Left cardiac atrium (tissue), 4 donors: ENCODE measurements at regions not wholly inside any gene's neighbourhood (a gene's known extent, or its start where the extent isn't known, plus 50 kb on each side); places are given as distances from the start of the nearest gene placed in this dataset.

Source experiments
- ATAC-seq, 2 donors: fragments of 200-7000 bp; cut with Tn5 transposase; one replicate each; pipeline ENCODE4 v1.9.1; 2020; ENCODE audit warnings: mild to moderate bottlenecking in 2 of 2, moderate library complexity in 2 of 2
- DNase-seq: peaks from one replicate; pipeline ENCODE4 v3.0.0-alpha.2; 2020
- intact Hi-C, 2 donors: fragments of 100-400 bp; cut with DNase I; formaldehyde crosslinking; loops; one replicate each; pipeline versions ENCODE4 v1.14.1 to v1.15.1; 2022 to 2023
- donor health status: DM: no; HTN: yes; CAD: no.
- donor health status: DM: no; HTN: yes; CAD: no; lungs with severe emphysema.
- donor health status: DM: yes; HTN: yes; CAD: no.
- donor health status: Dilated cardiomyopathy.

DNA sequence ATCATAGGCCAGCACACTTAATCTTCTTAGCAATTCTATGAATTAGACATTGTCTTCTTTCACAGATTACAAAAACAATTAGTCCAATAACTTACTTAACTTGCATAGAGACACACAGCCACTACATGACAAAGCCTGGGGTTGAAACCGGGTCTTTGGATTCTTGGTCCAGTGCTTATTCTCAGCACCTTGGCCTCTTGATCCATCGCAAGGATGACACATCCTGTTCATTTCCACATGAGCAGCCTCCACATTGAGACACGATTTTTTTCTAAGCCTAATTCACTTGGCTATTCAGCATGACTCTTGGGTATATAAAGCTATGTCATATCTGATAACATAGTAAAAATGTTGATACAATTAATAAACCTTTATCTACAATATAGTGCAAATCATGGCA is 221.0 kb upstream of the FOXD3 start:
- no peak for DNase-seq
- intact Hi-C loops: no loop called here
- no peak for ATAC-seq

GRCh38 chr1:63103682-63104081 is 218.7 kb upstream of the FOXD3 start:
- ATAC-seq (no peak), DNase-seq (no peak)
- intact Hi-C loops: no loop called here

DNA sequence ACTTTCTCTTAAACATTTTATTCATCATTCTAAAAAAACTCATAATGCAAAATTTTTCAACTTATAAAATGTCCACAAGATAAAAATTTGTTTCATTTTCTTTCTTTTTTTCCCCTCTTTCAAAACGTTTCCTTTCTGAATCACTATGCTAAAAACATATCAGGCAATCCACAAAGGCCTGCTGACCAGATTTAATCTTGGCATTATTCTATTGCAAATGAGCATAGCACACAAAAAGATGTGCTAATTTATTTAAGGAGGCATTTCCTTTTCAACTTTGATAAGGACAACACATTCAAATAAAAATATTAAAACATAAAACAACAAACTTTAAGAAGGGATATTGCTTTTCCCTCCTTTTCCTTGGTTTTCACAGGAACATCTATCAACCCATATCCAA is 215.3 kb upstream of the FOXD3 start:
- intact Hi-C loops: no loop called here
- no peak for ATAC-seq
- DNase-seq: no peak

DNA sequence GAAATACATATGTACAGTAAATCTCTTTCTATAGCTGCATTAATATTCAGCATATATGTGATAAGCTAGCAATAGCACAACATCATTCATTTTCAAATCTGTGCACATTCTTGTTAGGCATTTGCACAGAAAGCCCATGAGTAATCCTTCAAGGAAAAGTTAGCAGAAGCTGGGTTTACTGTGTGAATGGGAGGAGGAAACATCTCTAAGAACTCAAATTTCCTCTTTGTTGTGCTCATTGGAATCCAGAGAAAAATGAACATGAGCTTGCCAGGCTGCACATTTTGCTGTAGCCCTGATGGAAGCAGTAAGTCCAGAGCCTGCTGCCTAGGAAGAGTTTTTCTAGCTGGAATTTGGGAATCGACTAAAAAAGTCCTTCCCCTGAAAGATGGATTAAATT is 214.2 kb upstream of the FOXD3 start:
- intact Hi-C loops: no loop called here
- DNase-seq: no peak
- ATAC-seq: no peak

DNA sequence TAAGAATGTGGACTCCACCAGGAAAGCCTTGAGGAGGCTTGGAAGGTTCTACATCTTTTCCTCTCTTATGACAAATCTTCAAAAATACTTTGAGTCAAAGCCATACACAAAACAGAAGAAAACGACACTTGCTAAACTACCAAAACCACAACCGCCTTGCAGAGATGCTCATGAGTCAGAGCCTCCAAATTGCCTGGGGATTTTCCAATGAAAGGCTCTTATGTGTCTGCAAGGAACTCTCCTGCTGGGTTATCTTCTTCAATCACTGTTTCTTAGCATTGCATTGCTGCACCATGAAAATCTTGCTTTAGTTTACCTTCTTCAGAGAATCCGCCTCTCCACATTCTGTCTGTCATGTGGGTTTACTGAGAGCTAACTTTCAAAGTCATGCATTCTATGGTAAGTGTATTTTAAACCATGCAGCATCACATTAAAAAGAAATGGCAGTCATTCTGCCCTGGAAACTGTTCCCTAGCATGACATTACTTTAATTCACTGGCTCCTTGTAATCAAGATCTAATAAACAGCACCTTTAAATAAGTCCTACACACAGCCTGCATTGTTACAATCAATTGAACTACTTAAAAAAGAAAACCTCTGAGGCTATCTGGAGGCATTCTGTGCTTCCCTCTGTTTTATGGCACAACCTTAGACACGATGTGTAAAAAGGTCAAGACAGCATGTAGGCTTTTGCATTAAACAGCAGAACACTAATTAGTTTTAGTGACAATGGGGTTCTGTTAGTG is 210.0 kb upstream of the FOXD3 start:
- DNase-seq (no peak), ATAC-seq (no peak)
- intact Hi-C loops: no loop called here

GRCh38 chr1:63115527-63115926 is 206.8 kb upstream of the FOXD3 start:
- ATAC-seq (no peak), DNase-seq (no peak)
- intact Hi-C loops: no loop called here

- ATAC-seq: no peak
- intact Hi-C loops: no loop called here
- DNase-seq: no peak
These were observed 206.4 kb upstream of the FOXD3 start for GRCh38 chr1:63116016-63116415.

GRCh38 chr1:63119575-63120155 is 202.7 kb upstream of the FOXD3 start:
- ATAC-seq (no peak), DNase-seq (no peak)
- intact Hi-C loops: no loop called here

DNA sequence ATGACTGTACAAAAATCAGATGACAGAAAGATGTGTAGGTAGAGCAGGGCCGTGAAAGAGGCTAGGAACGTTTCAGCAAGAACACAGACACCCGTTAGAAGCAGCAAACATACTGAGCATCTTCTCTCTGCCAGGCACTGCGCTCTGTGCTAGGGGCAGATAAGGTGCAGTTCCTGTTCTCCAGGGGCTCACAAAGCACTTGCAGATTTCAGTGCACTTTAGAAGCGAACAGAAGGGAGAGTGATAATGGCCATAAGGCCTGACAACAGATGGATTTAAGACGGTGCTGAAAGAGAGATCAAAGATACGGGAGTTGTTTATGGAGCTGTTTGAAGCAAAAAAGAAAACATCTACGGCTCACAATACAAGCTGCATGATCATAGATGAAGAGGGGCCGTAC is 200.3 kb upstream of the FOXD3 start:
- intact Hi-C loops: no loop called here
- ATAC-seq: no peak
- no peak for DNase-seq

DNA sequence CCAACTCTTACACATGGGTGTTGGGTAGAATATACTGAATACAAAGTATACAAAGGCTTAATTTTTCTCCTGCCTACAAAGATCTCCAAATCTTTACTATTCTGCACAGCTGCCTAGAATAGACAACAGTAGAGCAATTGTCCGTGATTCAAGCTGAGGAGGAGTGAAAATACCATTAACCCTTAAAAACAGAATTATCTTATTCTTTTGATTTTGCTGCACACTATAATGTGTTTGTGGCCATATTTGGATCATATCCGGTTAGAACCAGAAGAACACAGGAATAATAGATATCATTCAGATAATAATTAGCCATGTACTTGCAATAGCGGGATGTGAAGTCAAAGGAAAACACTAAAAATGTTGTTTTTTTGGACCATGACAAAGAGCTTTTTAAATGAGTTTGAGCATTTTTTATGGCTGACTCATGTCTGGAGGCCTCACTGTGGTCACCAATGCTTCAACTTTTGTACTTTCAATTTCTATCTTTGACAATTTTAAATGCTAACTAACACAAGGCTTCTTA is 197.6 kb upstream of the FOXD3 start:
- DNase-seq (no peak), ATAC-seq (peak; percentile 38 to 79)
- intact Hi-C loops: no loop called here

GRCh38 chr1:63126104-63126503 is 196.3 kb upstream of the FOXD3 start:
- ATAC-seq (no peak), DNase-seq (no peak)
- intact Hi-C loops: no loop called here

GRCh38 chr1:63127376-63127775 is 195.0 kb upstream of the FOXD3 start:
- ATAC-seq (no peak), DNase-seq (no peak)
- intact Hi-C loops: no loop called here

DNA sequence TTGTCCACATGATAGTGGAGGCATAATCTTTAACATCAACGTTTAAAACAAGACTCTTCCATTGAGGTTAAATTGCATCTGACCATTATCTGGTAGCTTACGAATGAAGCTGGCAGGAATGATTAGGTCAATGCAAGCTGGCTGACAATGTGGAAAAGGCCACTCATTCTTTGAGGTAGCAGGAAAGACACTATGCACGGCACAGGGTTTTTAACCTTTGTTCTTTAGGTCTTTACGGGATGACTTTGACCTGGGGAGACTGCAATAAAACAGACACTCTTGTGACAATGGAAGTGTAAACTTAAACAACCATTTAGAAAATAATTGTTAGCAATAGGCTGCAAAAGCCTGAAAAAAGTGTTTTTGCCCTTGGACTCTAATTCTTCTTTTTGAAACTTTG is 193.8 kb upstream of the FOXD3 start:
- ATAC-seq: no peak

GRCh38 chr1:63129184-63129583 is 193.2 kb upstream of the FOXD3 start:
- intact Hi-C loops: no loop called here
- ATAC-seq (no peak), DNase-seq (no peak)

More for the DNA sequence above, 193.8 kb upstream of the FOXD3 start:
- no peak for DNase-seq
- intact Hi-C loops: no loop called here

- no peak for DNase-seq
- ATAC-seq: no peak
- intact Hi-C loops: no loop called here
These were observed 192.5 kb upstream of the FOXD3 start for GRCh38 chr1:63129855-63130254.

- DNase-seq (no peak), ATAC-seq (no peak)
- intact Hi-C loops: no loop called here
These were observed 187.7 kb upstream of the FOXD3 start for GRCh38 chr1:63134501-63135173.

- intact Hi-C loops: no loop called here
- ATAC-seq (no peak), DNase-seq (no peak)
These were observed 187.2 kb upstream of the FOXD3 start for GRCh38 chr1:63135174-63135512.

DNA sequence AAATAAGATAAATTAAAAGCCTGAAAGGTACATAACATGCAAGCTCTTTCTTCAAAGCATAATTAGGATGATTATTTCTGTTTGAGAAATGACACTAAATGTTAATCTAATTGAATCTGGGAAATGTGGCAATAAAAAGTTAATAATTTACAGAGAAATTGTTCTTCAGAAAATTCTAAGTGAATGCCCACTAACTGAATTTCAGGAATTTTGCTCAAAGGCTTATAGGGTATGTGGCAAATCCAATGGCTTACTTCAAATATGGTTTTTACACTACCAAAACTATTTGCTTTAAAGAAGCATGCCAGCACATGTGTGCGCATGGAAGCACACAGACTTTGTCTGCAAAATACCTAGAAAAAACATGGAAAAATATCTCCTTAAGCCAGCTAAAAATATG is 186.6 kb upstream of the FOXD3 start:
- intact Hi-C loops: no loop called here
- DNase-seq: no peak
- ATAC-seq: no peak

- no peak for DNase-seq
- intact Hi-C loops: no loop called here
- no peak for ATAC-seq
These were observed 180.4 kb upstream of the FOXD3 start for GRCh38 chr1:63142001-63142400.

GRCh38 chr1:63143482-63143881 is 178.9 kb upstream of the FOXD3 start:
- DNase-seq (no peak), ATAC-seq (no peak)
- intact Hi-C loops: no loop called here

DNA sequence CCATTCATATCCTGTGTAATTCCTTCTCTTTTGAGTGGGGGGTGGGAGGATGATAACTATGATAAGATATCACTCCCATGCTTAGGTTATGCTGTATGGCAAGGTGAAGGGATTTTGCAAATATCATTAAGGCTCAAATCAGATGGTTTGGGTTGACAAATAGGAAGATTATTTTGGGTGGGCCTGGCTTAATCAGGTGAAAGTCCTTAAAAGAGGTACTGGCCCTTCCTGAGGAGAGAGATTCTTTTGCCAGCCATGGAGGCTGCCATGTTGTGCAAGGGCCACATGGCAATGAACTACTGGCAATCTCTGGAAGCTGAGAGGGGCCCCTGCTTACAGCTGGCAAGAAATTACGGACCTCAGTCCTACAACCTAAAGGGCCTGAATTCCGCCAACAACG is 174.6 kb upstream of the FOXD3 start:
- intact Hi-C loops: no loop called here
- no peak for DNase-seq
- no peak for ATAC-seq
